HepG2 (cell line): ENCODE measurements at regions not wholly inside any gene's neighbourhood (a gene's known extent, or its start where the extent isn't known, plus 50 kb on each side); places are given as distances from the start of the nearest gene placed in this dataset.

Experiments
- ATAC-seq: fragments of 200-7000 bp; cut with Tn5 transposase; 3 replicates; pipeline ENCODE4 v1.9.1; 2020; ENCODE audit warnings: mild to moderate bottlenecking, moderate library complexity
- BruUV-seq: library from RNA; stranded (reverse); fragments of 400-500 nt; replicated peaks from 2 replicates; lab custom pipeline; 2021; lab: Mats Ljungman, UMichigan
- CTCF ChIA-PET: fragments of 300-600 bp; formaldehyde crosslinking; extraction: SDS; loops from one replicate; lab custom pipeline; 2021; ENCODE audit warnings: low total read pairs, inconsistent platforms, low intra/inter-chr PET ratio; lab: Yijun Ruan, JAX
- POLR2A ChIA-PET: fragments of 350-600 bp; sonication (Branson Sonifier 250); formaldehyde crosslinking; loops from one replicate; lab custom pipeline; 2020; ENCODE audit warnings: antibody characterized with exemption, inconsistent platforms; lab: Yijun Ruan, JAX
- DNase-seq: peaks from one replicate; pipeline ENCODE4 v3.0.0-alpha.2; 2015; ENCODE audit warnings: low spot score
- FAIRE-seq: peaks from 3 replicates; lab custom pipeline; 2011; peaks lifted over from hg19 to GRCh38; lab: Jason Lieb, UNC
- H2AFZ ChIP-seq: one replicate; pipeline ENCODE4 v1.6.1; 2011; ENCODE audit warnings: low read length, inconsistent platforms
- H3K27ac ChIP-seq: fragments of 300-600 bp; 3 replicates; pipeline ENCODE4 v1.8.0; 2011; ENCODE audit warnings: mixed run types, mild to moderate bottlenecking, mixed read lengths, low read length, inconsistent platforms; ENCODE audit not compliant: insufficient read depth; ENCODE audit errors: extremely low read length
- H3K27me3 ChIP-seq, 2 experiments: fragments of 200-600 bp in 1 of 2; 2 replicates in 1 of 2; 3 replicates in 1 of 2; pipeline versions ENCODE4 v1.6.0 to v1.8.0; 2011; ENCODE audit warnings: low read length in 2 of 2, mild to moderate bottlenecking in 2 of 2, moderate library complexity in 2 of 2, inconsistent platforms in 1 of 2; ENCODE audit not compliant: insufficient read depth in 2 of 2, control insufficient read depth in 1 of 2
- H3K36me3 ChIP-seq, 2 experiments: fragments of 200-600 bp in 1 of 2; replicated peaks in 1 of 2; 2 replicates in 1 of 2; 3 replicates in 1 of 2; pipeline versions ENCODE4 v1.5.1 to v1.8.0; 2011; ENCODE audit warnings: low read length in 2 of 2, inconsistent platforms in 1 of 2; ENCODE audit not compliant: insufficient read depth in 2 of 2, control insufficient read depth in 1 of 2
- H3K4me1 ChIP-seq: 2 replicates; pipeline ENCODE4 v1.5.1; 2012; ENCODE audit warnings: low read length, inconsistent platforms; ENCODE audit not compliant: insufficient read depth
- H3K4me2 ChIP-seq: 2 replicates; pipeline ENCODE4 v1.6.0; 2011; ENCODE audit warnings: low read depth, low read length, inconsistent platforms
- H3K4me3 ChIP-seq, 3 experiments: fragments of 200-600 bp in 1 of 3; sonication (generic), shearing (Covaris generic) in 1 of 3; replicated peaks in 1 of 3; 2 replicates each; pipeline ENCODE4 v1.5.1; 2011 to 2016; ENCODE audit warnings: low read length in 3 of 3, inconsistent platforms in 2 of 3, low read depth in 2 of 3, mild to moderate bottlenecking in 2 of 3, control low read depth in 1 of 3, mixed read lengths in 1 of 3; ENCODE audit not compliant: insufficient read depth in 1 of 3
- H3K79me2 ChIP-seq: one replicate; pipeline ENCODE4 v1.6.1; 2011; ENCODE audit warnings: low read length, inconsistent platforms; ENCODE audit not compliant: insufficient read depth
- H3K9ac ChIP-seq: 2 replicates; pipeline ENCODE4 v1.6.0; 2011; ENCODE audit warnings: mild to moderate bottlenecking, low read depth, low read length, inconsistent platforms; ENCODE audit not compliant: insufficient read depth
- H3K9me3 ChIP-seq: 2 replicates; pipeline ENCODE4 v1.5.1; 2012; ENCODE audit warnings: mild to moderate bottlenecking, low read length
- H4K20me1 ChIP-seq: 2 replicates; pipeline ENCODE4 v1.6.0; 2011; ENCODE audit warnings: inconsistent platforms, mild to moderate bottlenecking, low read length, moderate library complexity; ENCODE audit not compliant: insufficient read depth
- ARNT2 ChIP-seq: sonication (generic); formaldehyde crosslinking; IDR thresholded peaks from 2 replicates; pipeline ENCODE4 v1.8.0; 2022; ENCODE audit warnings: mild to moderate bottlenecking, low read depth, missing genetic modification reagents, moderate library complexity
- ATRX ChIP-seq: sonication (generic); formaldehyde crosslinking; IDR thresholded peaks from 2 replicates; pipeline ENCODE4 v1.4.0; 2020; ENCODE audit warnings: missing genetic modification reagents, borderline replicate concordance
- BCL6 ChIP-seq: IDR thresholded peaks from 2 replicates; pipeline ENCODE4 v1.6.1; 2016; ENCODE audit warnings: missing genetic modification reagents, missing compliant biosample characterization
- CENPT ChIP-seq: sonication (generic); formaldehyde crosslinking; IDR thresholded peaks from 2 replicates; pipeline ENCODE4 v1.8.0; 2022; ENCODE audit warnings: low read depth, mild to moderate bottlenecking, moderate library complexity, missing genetic modification reagents
- CENPX ChIP-seq: sonication (generic); formaldehyde crosslinking; IDR thresholded peaks from 2 replicates; pipeline ENCODE4 v1.9.0; 2021; ENCODE audit warnings: mild to moderate bottlenecking, missing genetic modification reagents, moderate library complexity
- HMG20B ChIP-seq: conservative IDR thresholded peaks from 2 replicates; pipeline ENCODE4 v1.6.1; 2016; ENCODE audit warnings: missing genetic modification reagents, missing compliant biosample characterization
- HMGA1 ChIP-seq: sonication (generic); formaldehyde crosslinking; conservative IDR thresholded peaks from 2 replicates; pipeline ENCODE4 v1.4.0; 2020; ENCODE audit warnings: missing genetic modification reagents
- POLR2G ChIP-seq: fragments of 200-400 bp; formaldehyde crosslinking; IDR thresholded peaks from 2 replicates; pipeline ENCODE4 v1.6.1; 2018; ENCODE audit warnings: mild to moderate bottlenecking, low read depth, low read length, moderate library complexity
- RCOR2 ChIP-seq: IDR thresholded peaks from 2 replicates; pipeline ENCODE4 v1.6.1; 2016; ENCODE audit warnings: missing biosample characterization, missing genetic modification reagents
- SNAPC5 ChIP-seq: sonication (generic); formaldehyde crosslinking; IDR thresholded peaks from 2 replicates; pipeline ENCODE4 v1.8.1; 2023; ENCODE audit warnings: mild to moderate bottlenecking, missing genetic modification reagents, borderline replicate concordance
- ZBTB38 ChIP-seq: sonication (generic); formaldehyde crosslinking; IDR thresholded peaks from 2 replicates; pipeline ENCODE4 v1.5.1; 2020; ENCODE audit warnings: mild to moderate bottlenecking, missing genetic modification reagents
- ZBTB7A ChIP-seq: sonication (generic); formaldehyde crosslinking; IDR thresholded peaks from 2 replicates; pipeline ENCODE4 v1.8.0; 2022; ENCODE audit warnings: mild to moderate bottlenecking, missing genetic modification reagents
- ZIK1 ChIP-seq: sonication (generic); formaldehyde crosslinking; IDR thresholded peaks from 2 replicates; pipeline ENCODE4 v1.5.0; 2020; ENCODE audit warnings: mild to moderate bottlenecking, low read depth, missing genetic modification reagents, borderline replicate concordance
- ZNF124 ChIP-seq: sonication (generic); formaldehyde crosslinking; IDR thresholded peaks from 2 replicates; pipeline ENCODE4 v1.4.0; 2020; ENCODE audit warnings: missing genetic modification reagents
- ZNF136 ChIP-seq: sonication (generic); formaldehyde crosslinking; IDR thresholded peaks from 2 replicates; pipeline ENCODE4 v1.8.1; 2022; ENCODE audit warnings: low read depth, mild to moderate bottlenecking, moderate library complexity, missing genetic modification reagents
- ZNF225 ChIP-seq: sonication (generic); formaldehyde crosslinking; IDR thresholded peaks from 2 replicates; pipeline ENCODE4 v1.4.0; 2020; ENCODE audit warnings: mild to moderate bottlenecking, missing genetic modification reagents
- ZNF331 ChIP-seq: sonication (generic); formaldehyde crosslinking; IDR thresholded peaks from 2 replicates; pipeline ENCODE4 v1.4.0; 2020; ENCODE audit warnings: missing genetic modification reagents
- ZNF430 ChIP-seq: sonication (generic); formaldehyde crosslinking; IDR thresholded peaks from 2 replicates; pipeline ENCODE4 v1.9.0; 2021; ENCODE audit warnings: mild to moderate bottlenecking, missing genetic modification reagents
- ZNF496 ChIP-seq: sonication (generic); formaldehyde crosslinking; IDR thresholded peaks from 2 replicates; pipeline ENCODE4 v1.8.1; 2023; ENCODE audit warnings: mild to moderate bottlenecking, moderate library complexity, missing genetic modification reagents; ENCODE audit not compliant: insufficient replicate concordance
- ZNF709 ChIP-seq: sonication (generic); formaldehyde crosslinking; IDR thresholded peaks from 2 replicates; pipeline ENCODE4 v1.5.0; 2020; ENCODE audit warnings: mild to moderate bottlenecking, missing genetic modification reagents
- ZNF749 ChIP-seq: sonication (generic); formaldehyde crosslinking; IDR thresholded peaks from 2 replicates; pipeline ENCODE4 v1.8.0; 2022; ENCODE audit warnings: mild to moderate bottlenecking, missing genetic modification reagents, moderate library complexity, borderline replicate concordance
- WGBS: methylation state at CpG from one replicate; pipeline ENCODE4 v1.1.6; 2017; ENCODE audit warnings: low lambda C conversion rate; 5-methylcytosine and 5-hydroxymethylcytosine counted together
- in situ Hi-C: cut with HindIII; loops from 2 replicates; pipeline ENCODE4 v1.10.0; 2017; ENCODE audit warnings: low pct_unique_long_range_greater_than_20kb; ENCODE audit not compliant: extremely low pct_ligation_motif_present
- intact Hi-C: fragments of 100-400 bp; cut with micrococcal nuclease; formaldehyde crosslinking; loops from one replicate; pipeline ENCODE4 v1.10.0; 2022; ENCODE audit not compliant: unreplicated experiment
- TF ChIP-seq, protein P1 (sequence below): sonication (generic); formaldehyde crosslinking; IDR thresholded peaks from 2 replicates; pipeline ENCODE4 v1.8.1; 2022; ENCODE audit warnings: mild to moderate bottlenecking, missing genetic modification reagents

GRCh38 chr13:105735281-105735680, 800.2 kb downstream of the EFNB2 start:
- intact Hi-C loops = no loop called here
- in situ Hi-C loops = no loop called here

GRCh38 chr13:105732806-105733529, 802.5 kb downstream of the EFNB2 start:
- no peaks in the 10 kb centered on the region for H3K27me3 ChIP-seq
- H3K27ac ChIP-seq = no peak overlapping the region
- WGBS = 29% methylated on average over 5 of the region's 5 CpGs
- ChIA-PET POLR2A (no interaction called here), CTCF (no interaction called here)
- no peak overlapping the region for H3K9ac ChIP-seq
- no peak overlapping the region for H3K4me2 ChIP-seq
- intact Hi-C loops = no loop called here
- in situ Hi-C loops = no loop called here
- no peak overlapping the region for H2AFZ ChIP-seq
- no peaks in the 10 kb centered on the region for H4K20me1 ChIP-seq
- no peaks in the 10 kb centered on the region for H3K4me1 ChIP-seq
- no TSS peak for BruUV-seq
- peaks cover 72% of the 10 kb centered on the region for H3K9me3 ChIP-seq
- no peaks in the 10 kb centered on the region for H3K36me3 ChIP-seq
- ATAC-seq (no peak), FAIRE-seq (no peak), DNase-seq (no peak)
- no peak overlapping the region for H3K4me3 ChIP-seq
- H3K79me2 ChIP-seq = no peaks in the 10 kb centered on the region
- TF ChIP-seq ZNF225 (CRISPR knock-in tag) (no peak), ATRX (CRISPR knock-in tag) (no peak), POLR2G (no peak), ARNT2 (no peak), ZNF136 (CRISPR knock-in tag) (no peak), CENPT (CRISPR knock-in tag) (no peak), HMG20B (CRISPR knock-in tag) (no peak), HMGA1 (CRISPR knock-in tag) (no peak), ZNF709 (no peak), ZNF749 (no peak), SNAPC5 (CRISPR knock-in tag) (no peak), RCOR2 (no peak), ZBTB38 (CRISPR knock-in tag) (no peak), ZIK1 (CRISPR knock-in tag) (no peak), CENPX (CRISPR knock-in tag) (no peak), ZNF124 (CRISPR knock-in tag) (no peak)
- TF ChIP-seq, protein P1, sequence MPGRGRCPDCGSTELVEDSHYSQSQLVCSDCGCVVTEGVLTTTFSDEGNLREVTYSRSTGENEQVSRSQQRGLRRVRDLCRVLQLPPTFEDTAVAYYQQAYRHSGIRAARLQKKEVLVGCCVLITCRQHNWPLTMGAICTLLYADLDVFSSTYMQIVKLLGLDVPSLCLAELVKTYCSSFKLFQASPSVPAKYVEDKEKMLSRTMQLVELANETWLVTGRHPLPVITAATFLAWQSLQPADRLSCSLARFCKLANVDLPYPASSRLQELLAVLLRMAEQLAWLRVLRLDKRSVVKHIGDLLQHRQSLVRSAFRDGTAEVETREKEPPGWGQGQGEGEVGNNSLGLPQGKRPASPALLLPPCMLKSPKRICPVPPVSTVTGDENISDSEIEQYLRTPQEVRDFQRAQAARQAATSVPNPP = no peak

More at GRCh38 chr13:105735281-105735680, 800.2 kb downstream of the EFNB2 start:
- Histone ChIP-seq H3K36me3 (no peaks in the 10 kb centered on the region), H3K79me2 (no peaks in the 10 kb centered on the region), H3K9ac (no peak overlapping the region), H3K27ac (no peak overlapping the region), H3K27me3 (no peaks in the 10 kb centered on the region), H3K9me3 (peaks cover 62% of the 10 kb centered on the region), H4K20me1 (no peaks in the 10 kb centered on the region), H3K4me2 (no peak overlapping the region), H3K4me1 (no peaks in the 10 kb centered on the region), H2AFZ (no peak overlapping the region), H3K4me3 (no peak overlapping the region)
- ChIA-PET CTCF (no interaction called here), POLR2A (no interaction called here)
- no TSS peak for BruUV-seq
- FAIRE-seq (no peak), ATAC-seq (no peak), DNase-seq (no peak)
- 0% methylated on average over 1 of the region's 1 CpG for WGBS
- no peak for TF ChIP-seq ZNF496
- TF ChIP-seq ZNF331 (CRISPR knock-in tag) = no peak
- TF ChIP-seq ZBTB7A (CRISPR knock-in tag) = no peak
- no peak for TF ChIP-seq ZNF430
- TF ChIP-seq BCL6 (CRISPR knock-in tag) = no peak
